ENCODE measurements at regions not wholly inside any gene's neighbourhood (a gene's known extent, or its start where the extent isn't known, plus 50 kb on each side); places are given as distances from the start of the nearest gene placed in this dataset. TPM values are rescaled to one million over a fixed set of nuclear protein-coding genes. Genes with fewer than 3 reads are reported as not detected.
"Not testable (repeated sequence)": the region's sequence is repeated elsewhere in the genome, so short reads cannot be mapped to it uniquely, and the experiment has no call there.

DNA sequence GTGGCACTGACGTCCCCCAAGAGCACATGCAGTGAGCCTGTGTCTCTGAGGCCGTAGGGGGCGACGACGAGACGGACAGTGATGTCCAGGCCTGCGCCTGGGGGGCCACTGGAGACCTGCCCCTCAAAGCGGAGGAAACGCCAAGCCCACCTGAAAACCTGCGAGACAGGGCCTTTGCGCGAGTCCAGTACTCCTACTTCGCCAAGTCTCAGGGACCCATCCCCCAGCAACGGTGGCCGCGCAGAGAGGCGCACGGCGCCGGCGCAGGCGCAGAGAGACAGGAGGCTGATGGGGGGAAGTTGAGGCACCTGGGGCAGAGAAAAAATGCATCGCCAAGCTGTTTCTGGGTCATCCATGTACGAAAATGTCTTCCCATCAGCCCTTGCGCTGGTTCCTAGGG is 1580.6 kb downstream of the FOXD4L5 start:
- H3K4me1 ChIP-seq (ENCODE audit: control insufficient read depth, insufficient read depth, low read length); BruUV-seq (replicated peaks); H3K9me3 ChIP-seq (ENCODE audit: control insufficient read depth, insufficient read depth, low read depth, low read length); H3K36me3 ChIP-seq (ENCODE audit: control insufficient read depth, insufficient read depth, low read length); POLR2A ChIA-PET; H3K27ac ChIP-seq (ENCODE audit: low read length); in situ Hi-C loops (cut with HindIII; ENCODE audit: low pct_unique_long_range_greater_than_20kb, low sequenced_read_pairs); intact Hi-C loops (cut with micrococcal nuclease; ENCODE audit: unreplicated experiment); CTCF ChIA-PET; H3K27me3 ChIP-seq (ENCODE audit: control insufficient read depth, insufficient read depth, low read length); ATAC-seq; DNase-seq (ENCODE audit: low read depth, low spot score); H3K4me3 ChIP-seq (ENCODE audit: low read depth in 2 of 2, low read length in 2 of 2): not testable (repeated sequence)

DNA sequence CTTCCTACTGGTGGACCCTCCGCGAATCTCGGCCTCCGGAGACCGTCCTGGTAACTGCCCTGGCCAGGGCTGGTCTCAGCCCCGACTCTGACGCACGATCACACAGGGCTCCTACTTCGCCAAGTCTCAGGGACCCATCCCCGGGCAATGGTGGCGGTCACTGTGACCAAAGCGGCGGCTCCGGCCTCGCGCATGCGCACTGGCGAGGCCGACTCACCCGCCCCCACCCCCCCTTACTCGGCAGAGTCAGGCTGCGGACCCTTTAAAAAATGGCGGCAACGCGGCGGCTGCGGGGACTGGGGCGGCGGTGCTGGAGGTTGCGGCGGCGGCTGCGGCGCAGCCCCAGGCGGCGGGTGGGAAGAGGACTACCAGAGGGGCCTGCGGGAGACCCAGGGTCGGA is 1581.3 kb downstream of the FOXD4L5 start:
- H3K27ac ChIP-seq (ENCODE audit: low read length); in situ Hi-C loops (cut with HindIII; ENCODE audit: low pct_unique_long_range_greater_than_20kb, low sequenced_read_pairs); H3K27me3 ChIP-seq (ENCODE audit: control insufficient read depth, insufficient read depth, low read length); BruUV-seq (replicated peaks); ATAC-seq; H3K4me1 ChIP-seq (ENCODE audit: control insufficient read depth, insufficient read depth, low read length); DNase-seq (ENCODE audit: low read depth, low spot score); CTCF ChIA-PET; intact Hi-C loops (cut with micrococcal nuclease; ENCODE audit: unreplicated experiment); H3K4me3 ChIP-seq (ENCODE audit: low read depth in 2 of 2, low read length in 2 of 2); POLR2A ChIA-PET; H3K36me3 ChIP-seq (ENCODE audit: control insufficient read depth, insufficient read depth, low read length); H3K9me3 ChIP-seq (ENCODE audit: control insufficient read depth, insufficient read depth, low read depth, low read length): not testable (repeated sequence)

DNA sequence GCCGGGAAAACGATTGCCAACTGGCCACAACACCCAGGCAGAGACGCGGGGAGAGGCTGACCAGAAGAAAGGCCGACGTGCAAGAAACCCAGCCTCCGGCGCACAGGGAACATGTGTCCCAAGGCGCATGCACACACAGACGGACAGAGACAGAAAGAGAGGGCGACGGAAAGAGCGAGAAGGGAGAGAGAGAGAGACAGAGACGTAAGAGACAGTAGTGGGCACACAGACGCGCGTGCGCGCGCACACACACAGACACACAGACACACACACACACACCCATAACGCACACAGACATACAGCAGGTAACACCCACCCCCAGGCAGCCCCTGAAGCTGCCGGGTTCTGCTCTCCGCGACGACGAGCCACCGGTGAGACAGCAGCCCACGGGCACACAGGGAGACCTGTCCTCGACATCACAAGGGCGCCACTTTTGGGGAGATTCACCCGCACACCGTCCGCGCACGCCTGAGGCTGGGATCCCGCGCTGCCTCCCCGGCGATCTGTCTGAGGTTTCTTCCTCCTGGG is 1581.8 kb downstream of the FOXD4L5 start:
- intact Hi-C loops (cut with micrococcal nuclease; ENCODE audit: unreplicated experiment); H3K36me3 ChIP-seq (ENCODE audit: control insufficient read depth, insufficient read depth, low read length); ATAC-seq; H3K4me3 ChIP-seq (ENCODE audit: low read depth in 2 of 2, low read length in 2 of 2); H3K4me1 ChIP-seq (ENCODE audit: control insufficient read depth, insufficient read depth, low read length); BruUV-seq (replicated peaks); H3K27me3 ChIP-seq (ENCODE audit: control insufficient read depth, insufficient read depth, low read length); H3K27ac ChIP-seq (ENCODE audit: low read length); DNase-seq (ENCODE audit: low read depth, low spot score); POLR2A ChIA-PET; in situ Hi-C loops (cut with HindIII; ENCODE audit: low pct_unique_long_range_greater_than_20kb, low sequenced_read_pairs); CTCF ChIA-PET; H3K9me3 ChIP-seq (ENCODE audit: control insufficient read depth, insufficient read depth, low read depth, low read length): not testable (repeated sequence)

Small RNAs in the stretch of these regions (microRNA-seq; reads per million reads assigned to microRNA genes)
- gene MIR4477B (ENCODE audit: unreplicated experiment), result not detected
